ENCODE measurements at regions not wholly inside any gene's neighbourhood (a gene's known extent, or its start where the extent isn't known, plus 50 kb on each side); places are given as distances from the start of the nearest gene placed in this dataset.

DNA sequence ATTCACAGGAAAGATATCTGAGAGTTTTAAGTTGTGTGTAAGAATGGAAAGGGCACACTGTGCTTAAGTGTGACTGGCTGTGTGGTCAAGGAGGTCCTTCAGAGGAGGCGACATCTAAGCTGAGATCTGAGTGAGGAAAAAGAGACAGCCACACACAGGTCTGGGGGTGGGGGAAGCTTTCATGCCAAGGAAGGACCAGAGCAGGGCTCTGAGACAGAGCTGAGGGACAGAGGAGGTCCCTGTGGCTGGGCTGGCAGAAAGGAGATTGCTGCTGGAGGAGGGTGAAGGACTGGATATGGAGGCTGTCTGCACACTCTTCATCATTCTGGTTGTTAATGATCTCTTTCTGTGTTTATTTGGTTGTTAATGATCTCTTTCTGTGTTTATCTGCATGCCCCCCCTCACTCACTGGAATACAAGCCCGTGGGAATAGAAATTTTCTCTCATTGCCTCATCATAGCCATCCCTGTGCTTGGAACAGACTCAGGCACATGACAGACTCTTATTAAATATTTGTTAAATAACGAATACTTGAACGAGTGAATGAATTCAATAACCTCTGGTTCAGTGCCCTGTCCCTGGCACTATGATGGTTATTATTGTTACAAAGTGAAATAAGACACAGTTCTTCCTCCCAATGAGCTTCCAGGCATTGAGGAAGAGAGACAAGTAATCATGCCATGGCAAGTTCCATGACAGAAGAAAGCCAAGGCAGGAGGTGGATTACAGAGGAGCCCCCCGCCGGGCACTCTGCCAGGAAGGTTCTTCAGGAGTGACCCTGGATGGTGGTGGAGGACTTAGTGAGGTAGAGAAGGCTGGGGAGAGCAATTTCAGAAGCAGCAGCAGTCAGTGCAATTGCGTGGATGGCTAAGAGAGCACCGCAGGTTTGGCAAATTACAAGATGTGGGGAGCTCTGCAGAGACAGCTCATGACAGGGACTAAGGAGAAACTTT lies 399.4 kb upstream of the HS6ST1 start:
- DNase-seq (ENCODE audit: low spot score) = no peak

- DNase-seq (ENCODE audit: low spot score) = no peak
Observed at GRCh38 chr2:128720080-128721022, 401.7 kb upstream of the HS6ST1 start.

- no peak for DNase-seq (ENCODE audit: low spot score)
Observed at GRCh38 chr2:128721096-128721495, 402.4 kb upstream of the HS6ST1 start.

DNA sequence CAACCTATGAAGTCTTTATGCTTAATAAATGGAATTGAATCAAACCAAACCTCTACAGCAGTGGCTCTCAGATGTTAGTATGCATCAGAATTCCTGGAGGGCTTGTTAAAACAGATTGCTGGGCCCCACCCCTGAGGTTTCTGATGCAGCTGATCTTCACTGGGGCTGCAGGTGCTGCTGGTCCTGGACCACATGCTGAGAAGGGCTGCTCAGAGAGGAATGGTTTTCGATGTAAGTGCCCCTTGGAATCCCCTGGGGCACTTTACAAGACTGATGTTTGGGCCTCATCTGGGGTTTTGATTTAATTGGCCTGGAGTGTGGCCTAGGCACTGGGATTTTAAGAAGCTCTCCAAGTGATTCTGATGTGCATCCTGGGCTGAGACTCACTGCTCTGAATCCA lies 403.8 kb upstream of the HS6ST1 start:
- no peak for DNase-seq (ENCODE audit: low spot score)

- DNase-seq (ENCODE audit: low spot score) = no peak
Observed at GRCh38 chr2:128724547-128724946, 405.9 kb upstream of the HS6ST1 start.

DNA sequence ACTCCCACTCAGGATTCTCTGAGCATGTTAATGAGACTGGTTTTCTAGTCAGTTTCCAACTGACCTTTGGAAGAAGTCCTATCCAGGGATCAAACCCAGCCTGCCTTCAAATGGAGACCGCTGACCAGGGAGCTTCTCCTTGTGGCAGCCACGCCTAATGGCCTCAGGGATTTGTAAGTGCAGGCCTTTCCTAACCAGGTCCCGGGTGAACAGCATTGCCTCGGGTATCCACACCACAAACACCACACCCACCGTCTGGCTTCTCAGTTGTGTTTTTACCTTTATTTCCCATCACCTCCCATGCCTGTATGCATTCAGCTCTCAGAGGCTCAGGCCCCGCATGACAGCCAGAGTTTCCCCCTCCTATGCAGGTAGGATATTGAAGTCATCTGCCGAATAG lies 406.3 kb upstream of the HS6ST1 start:
- no peak for DNase-seq (ENCODE audit: low spot score)

GRCh38 chr2:128726236-128726635 lies 407.6 kb upstream of the HS6ST1 start:
- DNase-seq (ENCODE audit: low spot score) = no peak

DNA sequence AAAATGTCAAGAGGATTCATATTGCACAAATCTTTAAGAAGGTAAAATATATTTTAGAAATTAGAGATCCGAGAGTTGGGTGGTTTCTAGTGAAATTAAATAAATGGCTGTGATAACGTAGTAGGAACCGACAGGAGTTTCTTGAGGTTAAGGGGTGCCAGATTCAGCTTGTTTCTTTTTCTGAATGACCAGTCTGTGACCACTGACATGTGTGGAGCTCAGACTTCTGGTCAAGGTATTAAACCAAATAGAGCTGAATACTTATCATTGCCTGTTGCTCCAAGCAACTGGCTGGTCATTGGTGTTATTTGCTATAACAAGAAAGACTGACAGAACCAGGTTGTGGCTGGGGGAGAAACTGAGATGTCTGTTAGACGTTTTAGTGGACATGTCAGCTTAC lies 408.2 kb upstream of the HS6ST1 start:
- DNase-seq (ENCODE audit: low spot score) = no peak

DNA sequence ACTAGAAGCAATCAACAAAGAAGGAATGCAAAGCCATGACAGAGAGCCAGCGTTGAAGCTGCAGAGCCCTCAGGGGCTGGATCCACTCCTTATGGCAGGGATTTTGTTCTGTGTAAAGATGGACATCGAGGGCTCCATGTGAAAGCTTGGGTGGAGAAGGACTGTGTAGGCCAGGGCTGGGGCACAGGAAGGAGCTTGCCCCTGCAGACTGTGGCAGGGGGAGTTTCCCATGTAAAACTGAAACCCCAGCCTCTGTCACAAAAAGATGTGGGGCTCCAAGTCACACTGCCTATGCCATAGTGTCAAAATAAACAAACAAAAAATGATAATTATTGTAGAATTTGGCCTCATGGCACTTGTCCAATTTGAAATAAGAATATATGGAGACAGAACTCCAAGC lies 408.7 kb upstream of the HS6ST1 start:
- DNase-seq (ENCODE audit: low spot score) = no peak

- no peak for DNase-seq (ENCODE audit: low spot score)
Observed at GRCh38 chr2:128727914-128728313, 409.2 kb upstream of the HS6ST1 start.

DNA sequence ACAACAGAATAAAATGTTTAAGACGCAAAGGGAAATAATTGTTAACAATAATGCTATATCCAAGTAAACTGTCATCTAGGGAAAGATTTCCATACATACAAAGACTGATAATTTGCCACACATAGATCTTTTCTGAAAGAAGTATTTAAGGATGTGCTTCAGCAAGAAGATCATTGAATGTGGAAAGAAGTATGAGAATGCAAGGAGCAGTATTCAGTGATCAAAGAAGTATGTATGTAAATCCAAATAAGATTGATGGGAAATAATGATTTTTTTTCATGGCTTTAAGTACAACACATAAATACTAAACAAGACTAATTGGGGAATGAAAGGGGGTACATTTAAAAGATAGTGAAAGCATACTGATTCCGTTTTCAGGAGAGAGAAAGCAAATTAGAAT lies 410.4 kb upstream of the HS6ST1 start:
- DNase-seq (ENCODE audit: low spot score) = no peak

DNA sequence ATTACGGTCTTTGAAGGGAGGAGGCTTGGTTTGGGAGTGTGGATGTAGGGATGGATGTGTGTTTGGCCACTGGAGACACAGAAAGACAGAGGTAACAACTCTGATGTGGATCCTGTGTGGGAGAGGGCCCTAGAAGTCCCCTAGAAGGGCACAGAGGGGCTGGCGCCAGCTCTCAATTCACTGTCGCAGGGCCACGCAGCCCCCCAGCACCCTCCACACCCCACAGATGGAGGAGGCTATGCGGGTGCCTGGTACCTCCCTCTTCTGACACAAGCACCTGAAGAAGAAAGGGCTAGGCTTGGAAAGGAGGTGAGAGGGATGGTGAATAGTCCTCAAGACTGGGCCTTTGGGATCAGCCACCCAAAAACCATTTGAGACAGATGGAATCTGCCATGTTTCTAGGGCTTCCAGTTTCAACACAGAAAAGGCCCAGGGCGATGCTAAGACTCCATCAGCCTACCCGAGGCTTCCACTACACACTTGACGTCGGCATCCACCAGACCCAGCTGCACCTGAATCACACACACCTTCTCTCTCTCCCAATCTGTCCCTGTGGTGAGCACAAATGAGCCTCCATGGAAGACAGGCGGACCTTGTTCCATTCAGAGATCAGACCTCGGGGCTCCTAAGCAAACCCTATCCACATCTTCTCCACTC lies 413.5 kb upstream of the HS6ST1 start:
- no peak for DNase-seq (ENCODE audit: low spot score)

- DNase-seq (ENCODE audit: low spot score) = no peak
Observed at GRCh38 chr2:128732976-128733431, 414.3 kb upstream of the HS6ST1 start.

- no peak for DNase-seq (ENCODE audit: low spot score)
Observed at GRCh38 chr2:128733450-128733849, 414.8 kb upstream of the HS6ST1 start.

- no peak for DNase-seq (ENCODE audit: low spot score)
Observed at GRCh38 chr2:128734521-128735295, 416.0 kb upstream of the HS6ST1 start.

DNA sequence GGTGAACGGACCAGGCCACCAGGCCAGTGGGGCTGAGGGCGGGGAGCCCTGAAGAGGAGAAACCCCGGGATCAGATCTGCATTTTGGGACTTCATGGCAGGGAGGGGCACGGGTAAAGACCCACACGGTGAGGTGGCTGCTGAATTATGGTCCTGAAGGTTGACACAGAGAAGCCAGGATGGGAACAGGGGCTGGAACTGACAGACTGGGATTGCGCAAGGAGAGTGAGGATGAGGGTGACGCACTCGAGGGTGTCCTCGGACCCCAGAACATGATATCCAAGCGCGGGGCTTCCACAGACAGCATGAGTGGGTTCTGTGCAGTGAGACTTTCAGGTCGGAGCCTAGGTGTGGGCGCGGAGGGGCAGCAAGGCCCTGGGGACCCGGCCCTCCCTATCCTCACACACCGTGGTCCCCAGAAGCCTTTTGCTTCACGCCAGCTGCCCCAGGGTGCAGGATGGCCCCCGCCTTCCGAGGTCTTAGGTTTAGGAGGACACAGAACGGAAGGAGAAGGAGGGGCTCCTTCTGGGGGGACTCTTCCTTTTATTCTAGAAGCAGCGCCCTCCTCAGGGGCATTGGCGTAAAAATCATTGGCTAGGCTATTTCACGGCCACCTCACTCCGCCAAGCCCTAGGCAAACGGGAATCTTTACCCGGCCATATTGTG lies 416.8 kb upstream of the HS6ST1 start:
- DNase-seq (ENCODE audit: low spot score) = no peak

GRCh38 chr2:128736046-128736688 lies 417.5 kb upstream of the HS6ST1 start:
- no peak for DNase-seq (ENCODE audit: low spot score)

DNA sequence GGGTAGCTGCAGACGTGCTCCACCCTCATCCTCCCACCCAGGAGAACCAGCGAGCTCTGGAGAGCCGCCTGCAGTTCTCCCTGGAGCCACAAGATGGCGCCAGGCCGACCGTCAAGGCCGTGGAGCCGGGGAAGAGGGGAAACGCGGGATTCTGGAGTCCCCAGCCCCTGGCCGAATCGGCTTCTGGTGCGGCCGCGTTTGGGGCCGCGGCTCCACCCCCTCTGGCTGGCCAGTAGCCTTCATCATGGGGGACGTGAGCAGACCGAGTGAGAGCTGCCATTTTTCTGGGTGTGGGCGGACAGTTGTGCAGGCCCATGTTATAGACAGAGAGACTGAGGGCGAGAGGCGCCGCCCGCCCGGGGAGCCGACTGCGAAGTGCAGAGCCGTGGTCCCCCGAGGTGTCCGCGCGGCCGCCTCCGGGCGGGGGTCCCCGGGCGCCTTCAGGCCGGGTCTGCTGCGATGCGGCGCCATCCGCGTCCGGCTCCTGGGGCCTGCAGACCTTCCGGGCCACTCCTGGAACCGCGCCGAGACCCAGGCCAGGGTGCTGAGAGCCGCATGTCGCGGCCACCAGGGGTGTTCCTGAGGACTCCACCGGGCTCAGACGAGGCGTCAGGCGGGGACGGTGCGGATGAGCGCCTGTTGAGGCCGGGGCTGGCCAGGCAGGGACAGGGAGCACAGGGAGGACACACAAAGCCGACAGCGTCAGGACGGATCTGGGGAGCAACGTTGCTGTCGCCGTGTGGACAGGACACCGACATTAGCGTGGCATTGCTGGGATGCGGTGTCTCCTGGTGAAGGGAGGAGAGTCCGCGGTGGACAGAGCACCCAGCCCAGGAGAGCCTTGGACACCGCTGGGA lies 418.2 kb upstream of the HS6ST1 start:
- peak; percentile 42 for DNase-seq (ENCODE audit: low spot score)

DNA sequence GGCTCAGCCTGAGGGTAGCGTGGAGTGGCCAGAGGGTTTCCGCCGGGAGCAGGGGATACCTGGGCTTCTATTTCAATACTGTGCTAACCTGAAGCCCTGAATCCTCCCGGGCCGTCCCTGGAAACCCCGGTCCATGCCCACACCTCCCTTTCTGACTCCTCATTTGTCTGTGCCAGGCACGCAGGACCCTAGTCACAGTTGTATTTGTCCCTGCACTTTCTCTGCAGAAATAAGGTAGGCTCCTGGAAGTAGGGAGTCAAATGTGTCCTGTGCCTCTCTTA lies 418.8 kb upstream of the HS6ST1 start:
- no peak for DNase-seq (ENCODE audit: low spot score)
